GM23338 (cell line): ENCODE measurements at regions not wholly inside any gene's neighbourhood (a gene's known extent, or its start where the extent isn't known, plus 50 kb on each side); places are given as distances from the start of the nearest gene placed in this dataset.

ENCODE experiments used
- ATAC-seq: fragments of 200-7000 bp; cut with Tn5 transposase; 3 replicates; pipeline ENCODE4 v1.9.1; 2020
- DNase-seq: peaks from one replicate; pipeline ENCODE4 v3.0.0-alpha.2; 2015; ENCODE audit warnings: low spot score
- H2AFZ ChIP-seq: fragments of 200-600 bp; sonication (generic); 2 replicates; pipeline ENCODE4 v1.8.0; 2016; ENCODE audit warnings: antibody characterized with exemption, mild to moderate bottlenecking, moderate library complexity
- H3F3A ChIP-seq: fragments of 200-600 bp; sonication (generic); replicated peaks from 2 replicates; pipeline ENCODE4 v1.8.0; 2017; ENCODE audit warnings: antibody characterized with exemption, mixed run types, low read depth
- H3K27ac ChIP-seq: fragments of 200-600 bp; sonication (generic); 2 replicates; pipeline ENCODE4 v1.6.1; 2016; ENCODE audit warnings: low read depth
- H3K27me3 ChIP-seq: fragments of 200-600 bp; sonication (generic); 2 replicates; pipeline ENCODE4 v1.8.0; 2016; ENCODE audit warnings: mild to moderate bottlenecking, mixed run types, moderate library complexity; ENCODE audit not compliant: insufficient read depth
- H3K36me3 ChIP-seq: fragments of 200-600 bp; sonication (generic); 2 replicates; pipeline ENCODE4 v1.8.0; 2016; ENCODE audit warnings: mild to moderate bottlenecking; ENCODE audit not compliant: insufficient read depth
- H3K4me1 ChIP-seq: fragments of 200-600 bp; sonication (generic); 2 replicates; pipeline ENCODE4 v1.8.0; 2016; ENCODE audit warnings: mild to moderate bottlenecking, moderate library complexity; ENCODE audit not compliant: insufficient read depth
- H3K4me2 ChIP-seq: fragments of 200-600 bp; sonication (generic); 2 replicates; pipeline ENCODE4 v1.7.1; 2017; ENCODE audit warnings: mixed run types
- H3K4me3 ChIP-seq: fragments of 200-600 bp; sonication (generic); 2 replicates; pipeline ENCODE4 v1.6.1; 2016; ENCODE audit warnings: mixed run types
- H3K79me2 ChIP-seq: fragments of 200-600 bp; sonication (generic); replicated peaks from 2 replicates; pipeline ENCODE4 v1.8.0; 2017; ENCODE audit warnings: mild to moderate bottlenecking; ENCODE audit not compliant: insufficient read depth
- H3K9me2 ChIP-seq: fragments of 200-600 bp; sonication (generic); 2 replicates; pipeline ENCODE4 v1.8.0; 2017; ENCODE audit not compliant: insufficient read depth
- H4K20me1 ChIP-seq: fragments of 200-600 bp; sonication (generic); replicated peaks from 2 replicates; pipeline ENCODE4 v1.8.0; 2017; ENCODE audit warnings: mild to moderate bottlenecking; ENCODE audit not compliant: insufficient read depth
- H3K27ac Mint-ChIP-seq: 2 replicates; pipeline ENCODE4 v1.8.0; 2020; ENCODE audit warnings: inconsistent platforms, mild to moderate bottlenecking, moderate library complexity, mixed read lengths
- H3K27me3 Mint-ChIP-seq: 3 replicates; pipeline ENCODE4 v1.8.0; 2022; ENCODE audit warnings: low read depth, mild to moderate bottlenecking, moderate library complexity, mixed read lengths, inconsistent platforms; ENCODE audit not compliant: insufficient read depth, poor library complexity
- H3K36me3 Mint-ChIP-seq: 3 replicates; pipeline ENCODE4 v1.8.0; 2021; ENCODE audit warnings: low read depth, mild to moderate bottlenecking, inconsistent platforms, moderate library complexity, mixed read lengths
- H3K4me1 Mint-ChIP-seq: 3 replicates; pipeline ENCODE4 v1.8.0; 2020; ENCODE audit warnings: mild to moderate bottlenecking, inconsistent platforms, mixed read lengths
- H3K4me3 Mint-ChIP-seq: 3 replicates; pipeline ENCODE4 v1.8.0; 2021; ENCODE audit warnings: moderate library complexity, mild to moderate bottlenecking, inconsistent platforms, mixed read lengths
- H3K9me3 Mint-ChIP-seq: 3 replicates; pipeline ENCODE4 v1.8.0; 2020; ENCODE audit warnings: moderate library complexity, mild to moderate bottlenecking, inconsistent platforms, mixed read lengths
- CREB1 ChIP-seq: fragments of 250-450 bp; sonication (Bioruptor Pico); IDR thresholded peaks from 2 replicates; pipeline ENCODE4 v1.5.0; 2020; ENCODE audit warnings: low read depth, mild to moderate bottlenecking, moderate library complexity
- EZH2phosphoT487 ChIP-seq: fragments of 200-600 bp; sonication (generic); IDR thresholded peaks from one replicate; pipeline ENCODE4 v1.8.1; 2018; ENCODE audit warnings: antibody characterized with exemption; ENCODE audit not compliant: unreplicated experiment
- JUNB ChIP-seq: IDR thresholded peaks from one replicate; pipeline ENCODE4 v1.6.1; 2016; ENCODE audit warnings: antibody characterized with exemption; ENCODE audit not compliant: unreplicated experiment
- NANOG ChIP-seq: IDR thresholded peaks from 2 replicates; pipeline ENCODE4 v1.6.1; 2016; ENCODE audit warnings: antibody characterized with exemption, borderline replicate concordance
- POLR2AphosphoS5 ChIP-seq: IDR thresholded peaks from 2 replicates; pipeline ENCODE4 v1.6.1; 2016; ENCODE audit warnings: antibody characterized with exemption, low read depth
- STAT1 ChIP-seq: IDR thresholded peaks from one replicate; pipeline ENCODE4 v1.6.1; 2016; ENCODE audit warnings: antibody characterized with exemption; ENCODE audit not compliant: unreplicated experiment
- ZNF114 ChIP-seq: fragments of 250-450 bp; sonication (Bioruptor Pico); IDR thresholded peaks from 2 replicates; pipeline ENCODE4 v1.5.0; 2020; ENCODE audit warnings: mild to moderate bottlenecking, moderate library complexity
- ZNF331 ChIP-seq: fragments of 250-450 bp; sonication (Bioruptor Pico); IDR thresholded peaks from 2 replicates; pipeline ENCODE4 v1.5.0; 2020; ENCODE audit warnings: low read depth, mild to moderate bottlenecking, moderate library complexity
- TF ChIP-seq, protein P1 (sequence below): IDR thresholded peaks from one replicate; pipeline ENCODE4 v1.6.1; 2018; ENCODE audit warnings: antibody characterized with exemption; ENCODE audit not compliant: unreplicated experiment
- TF ChIP-seq, protein P2 (sequence below): IDR thresholded peaks from 2 replicates; pipeline ENCODE4 v1.6.1; 2016; ENCODE audit warnings: antibody characterized with exemption
- TF ChIP-seq, protein P3 (sequence below), 2 experiments: fragments of 200-600 bp in 1 of 2; sonication (generic) in 1 of 2; conservative IDR thresholded peaks; 2 replicates each; pipeline versions ENCODE4 v1.5.1 to v1.6.1; 2016 to 2017; ENCODE audit warnings: antibody characterized with exemption in 2 of 2, low read depth in 2 of 2, mild to moderate bottlenecking in 2 of 2, moderate library complexity in 1 of 2

DNA sequence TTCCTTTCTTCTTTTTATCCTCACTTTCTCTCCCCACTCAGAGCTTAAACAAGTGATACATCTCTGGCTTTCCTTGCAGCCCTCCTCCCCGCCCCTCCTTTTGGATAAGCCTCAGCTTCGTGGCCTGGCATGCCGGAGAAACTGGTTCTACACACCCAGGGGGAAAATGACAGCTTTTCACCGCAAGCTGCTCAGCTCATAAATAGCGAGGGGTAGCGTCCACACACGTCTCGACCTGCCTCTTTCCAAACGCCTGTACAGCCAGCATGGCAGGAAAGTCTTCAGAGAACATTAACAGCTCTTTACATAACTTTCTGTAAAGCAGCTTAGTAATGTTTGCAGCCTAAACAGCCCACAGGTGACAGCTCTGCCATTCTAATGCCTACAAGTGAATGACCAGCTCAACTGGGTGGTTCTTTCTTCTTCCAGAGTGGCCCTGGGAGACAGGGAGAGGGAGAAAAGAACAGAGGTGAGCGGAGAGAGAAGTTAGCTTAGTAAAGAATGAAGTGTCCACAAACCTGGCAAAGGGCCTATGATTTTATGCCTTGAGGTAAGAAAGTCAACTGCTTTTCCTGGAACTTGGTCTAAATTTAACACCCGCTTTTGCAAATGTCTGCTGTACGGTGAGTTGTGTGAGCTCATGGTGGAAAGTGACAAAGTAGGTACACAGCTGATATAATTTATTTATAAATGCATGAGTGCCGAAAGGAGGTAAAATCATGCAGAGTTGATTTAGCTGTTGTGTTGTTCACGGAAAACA, 251.5 kb downstream of the TFAP2A start (continued):
- TF ChIP-seq, protein P1, sequence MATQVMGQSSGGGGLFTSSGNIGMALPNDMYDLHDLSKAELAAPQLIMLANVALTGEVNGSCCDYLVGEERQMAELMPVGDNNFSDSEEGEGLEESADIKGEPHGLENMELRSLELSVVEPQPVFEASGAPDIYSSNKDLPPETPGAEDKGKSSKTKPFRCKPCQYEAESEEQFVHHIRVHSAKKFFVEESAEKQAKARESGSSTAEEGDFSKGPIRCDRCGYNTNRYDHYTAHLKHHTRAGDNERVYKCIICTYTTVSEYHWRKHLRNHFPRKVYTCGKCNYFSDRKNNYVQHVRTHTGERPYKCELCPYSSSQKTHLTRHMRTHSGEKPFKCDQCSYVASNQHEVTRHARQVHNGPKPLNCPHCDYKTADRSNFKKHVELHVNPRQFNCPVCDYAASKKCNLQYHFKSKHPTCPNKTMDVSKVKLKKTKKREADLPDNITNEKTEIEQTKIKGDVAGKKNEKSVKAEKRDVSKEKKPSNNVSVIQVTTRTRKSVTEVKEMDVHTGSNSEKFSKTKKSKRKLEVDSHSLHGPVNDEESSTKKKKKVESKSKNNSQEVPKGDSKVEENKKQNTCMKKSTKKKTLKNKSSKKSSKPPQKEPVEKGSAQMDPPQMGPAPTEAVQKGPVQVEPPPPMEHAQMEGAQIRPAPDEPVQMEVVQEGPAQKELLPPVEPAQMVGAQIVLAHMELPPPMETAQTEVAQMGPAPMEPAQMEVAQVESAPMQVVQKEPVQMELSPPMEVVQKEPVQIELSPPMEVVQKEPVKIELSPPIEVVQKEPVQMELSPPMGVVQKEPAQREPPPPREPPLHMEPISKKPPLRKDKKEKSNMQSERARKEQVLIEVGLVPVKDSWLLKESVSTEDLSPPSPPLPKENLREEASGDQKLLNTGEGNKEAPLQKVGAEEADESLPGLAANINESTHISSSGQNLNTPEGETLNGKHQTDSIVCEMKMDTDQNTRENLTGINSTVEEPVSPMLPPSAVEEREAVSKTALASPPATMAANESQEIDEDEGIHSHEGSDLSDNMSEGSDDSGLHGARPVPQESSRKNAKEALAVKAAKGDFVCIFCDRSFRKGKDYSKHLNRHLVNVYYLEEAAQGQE, result no peak
- TF ChIP-seq STAT1 (no peak), JUNB (no peak), EZH2phosphoT487 (no peak), ZNF331 (CRISPR knock-in tag) (no peak)
- TF ChIP-seq, protein P2, sequence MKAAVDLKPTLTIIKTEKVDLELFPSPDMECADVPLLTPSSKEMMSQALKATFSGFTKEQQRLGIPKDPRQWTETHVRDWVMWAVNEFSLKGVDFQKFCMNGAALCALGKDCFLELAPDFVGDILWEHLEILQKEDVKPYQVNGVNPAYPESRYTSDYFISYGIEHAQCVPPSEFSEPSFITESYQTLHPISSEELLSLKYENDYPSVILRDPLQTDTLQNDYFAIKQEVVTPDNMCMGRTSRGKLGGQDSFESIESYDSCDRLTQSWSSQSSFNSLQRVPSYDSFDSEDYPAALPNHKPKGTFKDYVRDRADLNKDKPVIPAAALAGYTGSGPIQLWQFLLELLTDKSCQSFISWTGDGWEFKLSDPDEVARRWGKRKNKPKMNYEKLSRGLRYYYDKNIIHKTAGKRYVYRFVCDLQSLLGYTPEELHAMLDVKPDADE, result no peak

- DNase-seq (no peak), ATAC-seq (no peak)
- Mint-ChIP-seq H3K4me3 (no peak overlapping the region), H3K4me1 (no peaks in the 10 kb centered on the region), H3K27me3 (no peaks in the 10 kb centered on the region), H3K9me3 (no peaks in the 10 kb centered on the region), H3K36me3 (no peaks in the 10 kb centered on the region), H3K27ac (no peak overlapping the region)
- H3K9me2 ChIP-seq, result no peaks in the 10 kb centered on the region
- no peak overlapping the region for H3K4me3 ChIP-seq
- H3K4me1 ChIP-seq, result no peaks in the 10 kb centered on the region
- no peaks in the 10 kb centered on the region for H3K79me2 ChIP-seq
- H3K27me3 ChIP-seq, result no peaks in the 10 kb centered on the region
- no peaks in the 10 kb centered on the region for H3F3A ChIP-seq
- no peaks in the 10 kb centered on the region for H4K20me1 ChIP-seq
- H3K4me2 ChIP-seq, result no peak overlapping the region
- no peak overlapping the region for H2AFZ ChIP-seq
- H3K36me3 ChIP-seq, result no peaks in the 10 kb centered on the region
- no peak overlapping the region for H3K27ac ChIP-seq
- TF ChIP-seq NANOG (no peak), ZNF114 (no peak), ZNF331 (CRISPR knock-in tag) (no peak), JUNB (no peak), POLR2AphosphoS5 (no peak), STAT1 (no peak), EZH2phosphoT487 (no peak), CREB1 (CRISPR knock-in tag) (no peak)
- TF ChIP-seq, protein P1, result no peak
- TF ChIP-seq, protein P3, sequence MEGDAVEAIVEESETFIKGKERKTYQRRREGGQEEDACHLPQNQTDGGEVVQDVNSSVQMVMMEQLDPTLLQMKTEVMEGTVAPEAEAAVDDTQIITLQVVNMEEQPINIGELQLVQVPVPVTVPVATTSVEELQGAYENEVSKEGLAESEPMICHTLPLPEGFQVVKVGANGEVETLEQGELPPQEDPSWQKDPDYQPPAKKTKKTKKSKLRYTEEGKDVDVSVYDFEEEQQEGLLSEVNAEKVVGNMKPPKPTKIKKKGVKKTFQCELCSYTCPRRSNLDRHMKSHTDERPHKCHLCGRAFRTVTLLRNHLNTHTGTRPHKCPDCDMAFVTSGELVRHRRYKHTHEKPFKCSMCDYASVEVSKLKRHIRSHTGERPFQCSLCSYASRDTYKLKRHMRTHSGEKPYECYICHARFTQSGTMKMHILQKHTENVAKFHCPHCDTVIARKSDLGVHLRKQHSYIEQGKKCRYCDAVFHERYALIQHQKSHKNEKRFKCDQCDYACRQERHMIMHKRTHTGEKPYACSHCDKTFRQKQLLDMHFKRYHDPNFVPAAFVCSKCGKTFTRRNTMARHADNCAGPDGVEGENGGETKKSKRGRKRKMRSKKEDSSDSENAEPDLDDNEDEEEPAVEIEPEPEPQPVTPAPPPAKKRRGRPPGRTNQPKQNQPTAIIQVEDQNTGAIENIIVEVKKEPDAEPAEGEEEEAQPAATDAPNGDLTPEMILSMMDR (conservative IDR thresholded peaks at IDR 0.05; ENCODE audit: low read depth in 2 of 2), result no peak
- TF ChIP-seq, protein P2, result no peak
Observed at GRCh38 chr6:10156875-10157274, 258.0 kb downstream of the TFAP2A start.
